ENCODE measurements at regions not wholly inside any gene's neighbourhood (a gene's known extent, or its start where the extent isn't known, plus 50 kb on each side); places are given as distances from the start of the nearest gene placed in this dataset.
"Not testable (repeated sequence)": the region's sequence is repeated elsewhere in the genome, so short reads cannot be mapped to it uniquely, and the experiment has no call there.

DNA sequence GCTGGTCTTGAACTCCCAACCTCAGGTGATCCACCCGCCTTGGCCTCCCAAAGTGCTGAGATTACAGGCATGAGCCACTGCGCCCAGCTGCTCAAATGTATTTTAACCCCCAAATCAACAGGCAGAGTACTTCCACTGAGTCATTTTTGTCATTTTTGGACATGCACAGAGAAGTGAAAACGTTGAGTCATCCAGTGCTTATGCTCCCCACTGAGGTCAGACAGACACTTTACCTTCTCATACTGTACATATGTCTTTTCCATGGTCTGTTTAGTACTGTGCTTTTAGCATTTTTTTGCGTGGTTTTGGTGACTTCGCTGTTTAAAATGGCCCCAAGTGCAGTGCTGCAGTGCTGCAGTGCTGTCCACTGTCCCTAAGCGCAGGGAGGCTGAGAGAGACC lies 99.1 kb downstream of the TBC1D26 start:
- TF ChIP-seq, protein P1, sequence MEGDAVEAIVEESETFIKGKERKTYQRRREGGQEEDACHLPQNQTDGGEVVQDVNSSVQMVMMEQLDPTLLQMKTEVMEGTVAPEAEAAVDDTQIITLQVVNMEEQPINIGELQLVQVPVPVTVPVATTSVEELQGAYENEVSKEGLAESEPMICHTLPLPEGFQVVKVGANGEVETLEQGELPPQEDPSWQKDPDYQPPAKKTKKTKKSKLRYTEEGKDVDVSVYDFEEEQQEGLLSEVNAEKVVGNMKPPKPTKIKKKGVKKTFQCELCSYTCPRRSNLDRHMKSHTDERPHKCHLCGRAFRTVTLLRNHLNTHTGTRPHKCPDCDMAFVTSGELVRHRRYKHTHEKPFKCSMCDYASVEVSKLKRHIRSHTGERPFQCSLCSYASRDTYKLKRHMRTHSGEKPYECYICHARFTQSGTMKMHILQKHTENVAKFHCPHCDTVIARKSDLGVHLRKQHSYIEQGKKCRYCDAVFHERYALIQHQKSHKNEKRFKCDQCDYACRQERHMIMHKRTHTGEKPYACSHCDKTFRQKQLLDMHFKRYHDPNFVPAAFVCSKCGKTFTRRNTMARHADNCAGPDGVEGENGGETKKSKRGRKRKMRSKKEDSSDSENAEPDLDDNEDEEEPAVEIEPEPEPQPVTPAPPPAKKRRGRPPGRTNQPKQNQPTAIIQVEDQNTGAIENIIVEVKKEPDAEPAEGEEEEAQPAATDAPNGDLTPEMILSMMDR (IDR thresholded peaks at IDR 0.05) = not testable (repeated sequence)
- not testable (repeated sequence) for TF ChIP-seq POLR2A (IDR thresholded peaks at IDR 0.05)

Data from ovary (tissue), 3 donors.